ENCODE measurements at regions not wholly inside any gene's neighbourhood (a gene's known extent, or its start where the extent isn't known, plus 50 kb on each side); places are given as distances from the start of the nearest gene placed in this dataset.

- no peak for TF ChIP-seq FOXP2 (optimal IDR thresholded peaks at IDR 0.05; ENCODE audit: borderline replicate concordance, extremely low read depth, extremely low read length, insufficient read depth)
- no peak for TF ChIP-seq REST (IDR thresholded peaks at IDR 0.05; ENCODE audit: insufficient read depth in 1 of 2, low read depth in 2 of 2, low read length in 2 of 2)
- TF ChIP-seq SIN3A (IDR thresholded peaks at IDR 0.05; ENCODE audit: borderline replicate concordance, insufficient read depth, low read length) = no peak
- no peak for TF ChIP-seq TAF1 (IDR thresholded peaks at IDR 0.05; ENCODE audit: borderline replicate concordance, insufficient read depth, low read length)
Measured at GRCh38 chr17:31688701-31689100, 170.3 kb downstream of the COPRS start.

- TF ChIP-seq POLR2AphosphoS5 (IDR thresholded peaks at IDR 0.05; ENCODE audit: low read depth, low read length) (no peak), TAF1 (IDR thresholded peaks at IDR 0.05; ENCODE audit: borderline replicate concordance, insufficient read depth, low read length) (no peak), REST (IDR thresholded peaks at IDR 0.05; ENCODE audit: insufficient read depth in 1 of 2, low read depth in 2 of 2, low read length in 2 of 2) (no peak), FOXP2 (optimal IDR thresholded peaks at IDR 0.05; ENCODE audit: borderline replicate concordance, extremely low read depth, extremely low read length, insufficient read depth) (no peak), SIN3A (IDR thresholded peaks at IDR 0.05; ENCODE audit: borderline replicate concordance, insufficient read depth, low read length) (no peak)
Measured at GRCh38 chr17:31687505-31688126, 171.4 kb downstream of the COPRS start.

- TF ChIP-seq FOXP2 (optimal IDR thresholded peaks at IDR 0.05; ENCODE audit: borderline replicate concordance, extremely low read depth, extremely low read length, insufficient read depth) = no peak
- TF ChIP-seq TAF1 (IDR thresholded peaks at IDR 0.05; ENCODE audit: borderline replicate concordance, insufficient read depth, low read length) = no peak
- TF ChIP-seq SIN3A (IDR thresholded peaks at IDR 0.05; ENCODE audit: borderline replicate concordance, insufficient read depth, low read length) = no peak
- no peak for TF ChIP-seq POLR2AphosphoS5 (IDR thresholded peaks at IDR 0.05; ENCODE audit: low read depth, low read length)
- TF ChIP-seq REST (IDR thresholded peaks at IDR 0.05; ENCODE audit: insufficient read depth in 1 of 2, low read depth in 2 of 2, low read length in 2 of 2) = no peak
Measured at GRCh38 chr17:31686495-31686894, 172.5 kb downstream of the COPRS start.

GRCh38 chr17:31684901-31685300, 174.1 kb downstream of the COPRS start:
- TF ChIP-seq TAF1 (IDR thresholded peaks at IDR 0.05; ENCODE audit: borderline replicate concordance, insufficient read depth, low read length) (no peak), POLR2AphosphoS5 (IDR thresholded peaks at IDR 0.05; ENCODE audit: low read depth, low read length) (no peak), REST (IDR thresholded peaks at IDR 0.05; ENCODE audit: insufficient read depth in 1 of 2, low read depth in 2 of 2, low read length in 2 of 2) (no peak), FOXP2 (optimal IDR thresholded peaks at IDR 0.05; ENCODE audit: borderline replicate concordance, extremely low read depth, extremely low read length, insufficient read depth) (no peak), SIN3A (IDR thresholded peaks at IDR 0.05; ENCODE audit: borderline replicate concordance, insufficient read depth, low read length) (no peak)
